CD4-positive, alpha-beta T cell treated with Interleukin-15 for 1 hour (primary cell): ENCODE measurements at regions not wholly inside any gene's neighbourhood (a gene's known extent, or its start where the extent isn't known, plus 50 kb on each side); places are given as distances from the start of the nearest gene placed in this dataset.

Experiments
- DNase-seq: peaks from one replicate; pipeline ENCODE4 v3.0.0-alpha.2; 2020

- no peak for DNase-seq
These were observed 1406.8 kb downstream of the TBC1D22A start for GRCh38 chr22:48169227-48169626.

GRCh38 chr22:48167238-48167637 is 1404.8 kb downstream of the TBC1D22A start:
- DNase-seq = no peak

GRCh38 chr22:48161298-48161697 is 1398.8 kb downstream of the TBC1D22A start:
- no peak for DNase-seq

GRCh38 chr22:48157676-48158075 is 1395.2 kb downstream of the TBC1D22A start:
- DNase-seq = no peak

GRCh38 chr22:48156603-48157355 is 1394.3 kb downstream of the TBC1D22A start:
- no peak for DNase-seq

- no peak for DNase-seq
These were observed 1393.0 kb downstream of the TBC1D22A start for GRCh38 chr22:48155446-48155845.

- no peak for DNase-seq
These were observed 1392.4 kb downstream of the TBC1D22A start for GRCh38 chr22:48154943-48155240.

- no peak for DNase-seq
These were observed 1391.9 kb downstream of the TBC1D22A start for GRCh38 chr22:48154169-48154942.

- DNase-seq = no peak
These were observed 1391.3 kb downstream of the TBC1D22A start for GRCh38 chr22:48153726-48154125.

- no peak for DNase-seq
These were observed 1390.5 kb downstream of the TBC1D22A start for GRCh38 chr22:48152916-48153315.

- no peak for DNase-seq
These were observed 1389.8 kb downstream of the TBC1D22A start for GRCh38 chr22:48152164-48152775.

GRCh38 chr22:48151641-48152040 is 1389.2 kb downstream of the TBC1D22A start:
- DNase-seq = no peak

GRCh38 chr22:48147831-48148230 is 1385.4 kb downstream of the TBC1D22A start:
- no peak for DNase-seq

- no peak for DNase-seq
These were observed 1385.0 kb downstream of the TBC1D22A start for GRCh38 chr22:48147404-48147803.

GRCh38 chr22:48146426-48146825 is 1384.0 kb downstream of the TBC1D22A start:
- DNase-seq = no peak

- DNase-seq = no peak
These were observed 1383.3 kb downstream of the TBC1D22A start for GRCh38 chr22:48145738-48146137.

GRCh38 chr22:48144318-48144717 is 1381.9 kb downstream of the TBC1D22A start:
- DNase-seq = no peak

GRCh38 chr22:48143856-48144255 is 1381.4 kb downstream of the TBC1D22A start:
- DNase-seq = no peak

GRCh38 chr22:48142388-48142787 is 1379.9 kb downstream of the TBC1D22A start:
- no peak for DNase-seq

- no peak for DNase-seq
These were observed 1378.9 kb downstream of the TBC1D22A start for GRCh38 chr22:48141301-48141700.

GRCh38 chr22:48140261-48140813 is 1377.9 kb downstream of the TBC1D22A start:
- no peak for DNase-seq

GRCh38 chr22:48139776-48140175 is 1377.3 kb downstream of the TBC1D22A start:
- no peak for DNase-seq

- DNase-seq = no peak
These were observed 1376.4 kb downstream of the TBC1D22A start for GRCh38 chr22:48138855-48139254.

GRCh38 chr22:48138427-48138826 is 1376.0 kb downstream of the TBC1D22A start:
- no peak for DNase-seq
